GM12878 (cell line): ENCODE measurements at regions not wholly inside any gene's neighbourhood (a gene's known extent, or its start where the extent isn't known, plus 50 kb on each side); places are given as distances from the start of the nearest gene placed in this dataset.

Experiments
- CHD4 ChIP-seq: fragments of 200-600 bp; sonication (generic); IDR thresholded peaks from 2 replicates; pipeline ENCODE4 v1.6.1; 2016; ENCODE audit warnings: mild to moderate bottlenecking
- FOXM1 ChIP-seq: IDR thresholded peaks from 2 replicates; pipeline ENCODE4 v1.6.1; 2012; ENCODE audit warnings: low read depth, mild to moderate bottlenecking, inconsistent platforms, low read length, moderate library complexity
- TAF1 ChIP-seq: IDR thresholded peaks from 2 replicates; pipeline ENCODE4 v1.6.1; 2011; ENCODE audit warnings: mild to moderate bottlenecking, low read depth, low read length, borderline replicate concordance
- ZSCAN29 ChIP-seq: fragments of 450-650 bp; IDR thresholded peaks from 2 replicates; pipeline ENCODE4 v1.6.1; 2017; ENCODE audit warnings: mild to moderate bottlenecking, moderate library complexity
- TF ChIP-seq, protein P1 (sequence below), 3 experiments: IDR thresholded peaks in 2 of 3; conservative IDR thresholded peaks in 1 of 3; 2 replicates each; pipeline ENCODE4 v1.5.1; 2011; ENCODE audit warnings: low read depth in 3 of 3, low read length in 3 of 3, mild to moderate bottlenecking in 3 of 3, control low read depth in 2 of 3, moderate library complexity in 2 of 3, inconsistent platforms in 1 of 3, mixed read lengths in 1 of 3; ENCODE audit not compliant: control insufficient read depth in 2 of 3, insufficient read depth in 1 of 3; ENCODE audit errors: extremely low read depth in 1 of 3
- TF ChIP-seq, protein P2 (sequence below): IDR thresholded peaks from 2 replicates; pipeline ENCODE4 v1.6.1; 2012; ENCODE audit warnings: low read depth, low read length, improper control_type of control experiment
- TF ChIP-seq, protein P3 (sequence below): fragments of 450-650 bp; IDR thresholded peaks from 2 replicates; pipeline ENCODE4 v1.6.1; 2017; ENCODE audit warnings: mild to moderate bottlenecking, moderate library complexity

GRCh38 chr15:68495221-68495950 lies 63.4 kb upstream of the ITGA11 start:
- TF ChIP-seq TAF1 (no peak), FOXM1 (no peak), ZSCAN29 (no peak), CHD4 (no peak)
- TF ChIP-seq, protein P1, sequence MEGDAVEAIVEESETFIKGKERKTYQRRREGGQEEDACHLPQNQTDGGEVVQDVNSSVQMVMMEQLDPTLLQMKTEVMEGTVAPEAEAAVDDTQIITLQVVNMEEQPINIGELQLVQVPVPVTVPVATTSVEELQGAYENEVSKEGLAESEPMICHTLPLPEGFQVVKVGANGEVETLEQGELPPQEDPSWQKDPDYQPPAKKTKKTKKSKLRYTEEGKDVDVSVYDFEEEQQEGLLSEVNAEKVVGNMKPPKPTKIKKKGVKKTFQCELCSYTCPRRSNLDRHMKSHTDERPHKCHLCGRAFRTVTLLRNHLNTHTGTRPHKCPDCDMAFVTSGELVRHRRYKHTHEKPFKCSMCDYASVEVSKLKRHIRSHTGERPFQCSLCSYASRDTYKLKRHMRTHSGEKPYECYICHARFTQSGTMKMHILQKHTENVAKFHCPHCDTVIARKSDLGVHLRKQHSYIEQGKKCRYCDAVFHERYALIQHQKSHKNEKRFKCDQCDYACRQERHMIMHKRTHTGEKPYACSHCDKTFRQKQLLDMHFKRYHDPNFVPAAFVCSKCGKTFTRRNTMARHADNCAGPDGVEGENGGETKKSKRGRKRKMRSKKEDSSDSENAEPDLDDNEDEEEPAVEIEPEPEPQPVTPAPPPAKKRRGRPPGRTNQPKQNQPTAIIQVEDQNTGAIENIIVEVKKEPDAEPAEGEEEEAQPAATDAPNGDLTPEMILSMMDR (IDR thresholded peaks at IDR 0.05 in 2 of 3, conservative IDR thresholded peaks at IDR 0.05 in 1 of 3; ENCODE audit: control insufficient read depth in 2 of 3, extremely low read depth in 1 of 3, insufficient read depth in 1 of 3, low read depth in 3 of 3, low read length in 3 of 3) = no peak
- TF ChIP-seq, protein P2, sequence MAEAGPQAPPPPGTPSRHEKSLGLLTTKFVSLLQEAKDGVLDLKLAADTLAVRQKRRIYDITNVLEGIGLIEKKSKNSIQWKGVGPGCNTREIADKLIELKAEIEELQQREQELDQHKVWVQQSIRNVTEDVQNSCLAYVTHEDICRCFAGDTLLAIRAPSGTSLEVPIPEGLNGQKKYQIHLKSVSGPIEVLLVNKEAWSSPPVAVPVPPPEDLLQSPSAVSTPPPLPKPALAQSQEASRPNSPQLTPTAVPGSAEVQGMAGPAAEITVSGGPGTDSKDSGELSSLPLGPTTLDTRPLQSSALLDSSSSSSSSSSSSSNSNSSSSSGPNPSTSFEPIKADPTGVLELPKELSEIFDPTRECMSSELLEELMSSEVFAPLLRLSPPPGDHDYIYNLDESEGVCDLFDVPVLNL = no peak
- TF ChIP-seq, protein P3, sequence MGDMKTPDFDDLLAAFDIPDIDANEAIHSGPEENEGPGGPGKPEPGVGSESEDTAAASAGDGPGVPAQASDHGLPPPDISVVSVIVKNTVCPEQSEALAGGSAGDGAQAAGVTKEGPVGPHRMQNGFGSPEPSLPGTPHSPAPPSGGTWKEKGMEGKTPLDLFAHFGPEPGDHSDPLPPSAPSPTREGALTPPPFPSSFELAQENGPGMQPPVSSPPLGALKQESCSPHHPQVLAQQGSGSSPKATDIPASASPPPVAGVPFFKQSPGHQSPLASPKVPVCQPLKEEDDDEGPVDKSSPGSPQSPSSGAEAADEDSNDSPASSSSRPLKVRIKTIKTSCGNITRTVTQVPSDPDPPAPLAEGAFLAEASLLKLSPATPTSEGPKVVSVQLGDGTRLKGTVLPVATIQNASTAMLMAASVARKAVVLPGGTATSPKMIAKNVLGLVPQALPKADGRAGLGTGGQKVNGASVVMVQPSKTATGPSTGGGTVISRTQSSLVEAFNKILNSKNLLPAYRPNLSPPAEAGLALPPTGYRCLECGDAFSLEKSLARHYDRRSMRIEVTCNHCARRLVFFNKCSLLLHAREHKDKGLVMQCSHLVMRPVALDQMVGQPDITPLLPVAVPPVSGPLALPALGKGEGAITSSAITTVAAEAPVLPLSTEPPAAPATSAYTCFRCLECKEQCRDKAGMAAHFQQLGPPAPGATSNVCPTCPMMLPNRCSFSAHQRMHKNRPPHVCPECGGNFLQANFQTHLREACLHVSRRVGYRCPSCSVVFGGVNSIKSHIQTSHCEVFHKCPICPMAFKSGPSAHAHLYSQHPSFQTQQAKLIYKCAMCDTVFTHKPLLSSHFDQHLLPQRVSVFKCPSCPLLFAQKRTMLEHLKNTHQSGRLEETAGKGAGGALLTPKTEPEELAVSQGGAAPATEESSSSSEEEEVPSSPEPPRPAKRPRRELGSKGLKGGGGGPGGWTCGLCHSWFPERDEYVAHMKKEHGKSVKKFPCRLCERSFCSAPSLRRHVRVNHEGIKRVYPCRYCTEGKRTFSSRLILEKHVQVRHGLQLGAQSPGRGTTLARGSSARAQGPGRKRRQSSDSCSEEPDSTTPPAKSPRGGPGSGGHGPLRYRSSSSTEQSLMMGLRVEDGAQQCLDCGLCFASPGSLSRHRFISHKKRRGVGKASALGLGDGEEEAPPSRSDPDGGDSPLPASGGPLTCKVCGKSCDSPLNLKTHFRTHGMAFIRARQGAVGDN = no peak
